HG03442 (cell line): ENCODE measurements at regions not wholly inside any gene's neighbourhood (a gene's known extent, or its start where the extent isn't known, plus 50 kb on each side); places are given as distances from the start of the nearest gene placed in this dataset.
"Not testable (repeated sequence)": the region's sequence is repeated elsewhere in the genome, so short reads cannot be mapped to it uniquely, and the experiment has no call there.

Experiments
- ATAC-seq: cut with Tn5 transposase; IDR thresholded peaks from one replicate; pipeline ENCODE4 v1.9.1; 2021; ENCODE audit warnings: mild to moderate bottlenecking, moderate library complexity; ENCODE audit not compliant: unreplicated experiment

DNA sequence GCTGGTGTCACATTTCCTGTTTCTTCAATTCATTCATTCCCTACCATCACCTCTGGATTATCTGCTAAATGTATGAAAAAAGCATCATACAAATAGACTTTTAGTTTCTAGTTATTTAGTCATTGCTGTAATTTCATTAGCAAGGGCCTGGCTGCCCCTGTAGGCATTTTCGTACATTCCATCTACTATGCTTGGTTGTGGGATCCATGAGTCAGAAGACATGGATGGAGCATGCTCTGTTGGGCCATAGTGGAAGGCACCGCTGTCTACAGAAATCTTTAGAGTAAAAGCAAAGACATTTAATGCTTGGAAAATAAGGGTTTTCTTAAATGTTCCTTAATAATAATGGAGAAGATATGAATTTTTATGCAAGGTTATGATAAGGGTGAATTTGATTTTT lies 324.8 kb upstream of the MEIS1 start:
- no peak for ATAC-seq

DNA sequence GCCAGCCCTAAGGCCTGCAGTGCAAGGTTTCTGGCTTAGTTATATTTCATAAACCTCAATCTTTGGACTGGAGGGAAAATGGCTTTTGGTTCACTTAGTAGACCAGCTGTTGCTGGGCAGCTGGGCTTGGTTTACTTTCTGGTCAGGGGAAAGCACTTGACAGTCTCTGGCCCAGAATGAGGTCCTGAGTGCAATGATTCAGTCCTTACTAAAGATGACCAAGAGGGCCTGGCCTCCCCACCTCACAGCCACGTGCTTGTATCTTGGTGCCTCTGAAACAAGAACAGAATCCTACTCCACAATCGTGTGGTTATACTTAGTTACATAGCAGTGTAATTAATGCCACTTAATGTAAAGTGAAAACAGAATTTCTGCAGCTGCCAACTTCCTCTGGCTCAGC lies 325.5 kb upstream of the MEIS1 start:
- no peak for ATAC-seq

DNA sequence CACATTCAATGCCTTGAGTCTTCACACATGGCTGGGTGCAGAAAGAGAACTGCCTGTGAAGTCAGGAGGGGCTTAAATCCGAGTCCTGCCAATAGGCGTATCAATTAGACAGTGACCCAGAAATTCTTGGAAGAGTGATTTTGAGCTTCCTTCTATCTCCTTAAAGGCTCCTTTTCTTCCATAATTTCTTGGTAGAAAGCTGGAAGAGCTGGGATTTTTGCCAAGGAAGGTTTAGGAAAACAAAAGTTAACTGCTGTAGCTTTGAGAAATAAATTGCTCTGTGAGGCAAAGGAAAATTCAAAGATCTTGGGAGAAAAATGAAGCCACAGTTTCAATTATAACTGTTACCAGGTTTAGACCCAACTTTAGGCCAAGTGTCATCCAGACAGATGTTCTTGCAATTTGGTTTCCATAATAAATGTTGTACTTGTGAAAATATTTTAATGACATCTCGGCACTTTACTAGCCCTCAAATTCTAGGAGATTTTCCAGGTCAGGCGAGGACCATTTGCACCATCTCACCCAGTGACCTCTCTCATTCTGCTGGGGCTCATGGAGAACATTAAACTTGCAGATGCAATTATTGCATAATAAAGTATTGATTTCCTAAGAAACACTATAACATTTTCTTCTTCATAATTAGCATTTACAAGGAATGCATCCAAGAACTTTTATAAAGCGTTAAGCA lies 329.7 kb upstream of the MEIS1 start:
- no peak for ATAC-seq

- ATAC-seq: no peak
These were observed 331.3 kb upstream of the MEIS1 start for GRCh38 chr2:66103581-66103980.

- no peak for ATAC-seq
These were observed 333.7 kb upstream of the MEIS1 start for GRCh38 chr2:66101206-66101605.

DNA sequence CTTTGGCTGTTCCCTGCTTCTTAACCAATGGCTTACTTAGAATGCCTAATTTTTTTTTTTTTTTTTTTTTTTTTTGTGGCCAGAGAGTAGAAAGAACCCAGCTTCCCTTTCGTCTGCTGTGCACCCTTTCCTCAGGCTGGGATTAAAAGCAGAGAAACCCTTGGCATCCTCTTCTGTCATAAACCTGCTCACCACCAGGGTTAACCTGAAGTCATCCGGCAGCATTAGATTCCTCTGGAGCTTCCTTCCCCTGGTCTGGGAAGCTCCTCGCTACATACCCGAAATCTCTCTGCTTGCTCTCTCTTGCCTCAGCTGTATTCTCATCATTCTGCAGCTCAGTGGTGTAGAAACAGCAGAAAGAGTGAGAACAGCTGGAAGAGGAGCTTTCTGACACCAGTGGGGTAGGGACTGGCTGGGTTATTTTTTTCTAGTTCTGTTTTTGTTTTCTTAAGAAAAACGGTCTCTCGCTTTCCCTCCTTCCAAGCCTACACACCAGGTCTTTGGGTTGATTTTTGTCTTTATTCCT lies 339.0 kb upstream of the MEIS1 start:
- ATAC-seq: no peak

DNA sequence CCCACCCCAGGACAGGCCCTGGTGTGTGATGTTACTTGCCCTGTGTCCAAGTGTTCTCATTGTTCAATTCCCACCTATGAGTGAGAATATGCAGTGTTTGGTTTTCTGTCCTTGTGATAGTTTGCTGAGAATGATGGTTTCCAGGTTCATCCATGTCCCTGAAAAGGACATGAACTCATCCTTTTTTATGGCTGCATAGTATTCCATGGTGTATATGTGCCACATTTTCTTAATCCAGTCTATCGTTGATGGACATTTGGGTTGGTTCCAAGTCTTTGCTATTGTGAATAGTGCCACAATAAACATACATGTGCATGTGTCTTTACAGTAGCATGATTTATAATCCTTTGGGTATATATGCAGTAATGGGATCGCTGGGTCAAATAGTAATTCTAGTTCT lies 340.2 kb upstream of the MEIS1 start:
- not testable (repeated sequence) for ATAC-seq

- no peak for ATAC-seq
These were observed 341.6 kb upstream of the MEIS1 start for GRCh38 chr2:66093371-66093770.

DNA sequence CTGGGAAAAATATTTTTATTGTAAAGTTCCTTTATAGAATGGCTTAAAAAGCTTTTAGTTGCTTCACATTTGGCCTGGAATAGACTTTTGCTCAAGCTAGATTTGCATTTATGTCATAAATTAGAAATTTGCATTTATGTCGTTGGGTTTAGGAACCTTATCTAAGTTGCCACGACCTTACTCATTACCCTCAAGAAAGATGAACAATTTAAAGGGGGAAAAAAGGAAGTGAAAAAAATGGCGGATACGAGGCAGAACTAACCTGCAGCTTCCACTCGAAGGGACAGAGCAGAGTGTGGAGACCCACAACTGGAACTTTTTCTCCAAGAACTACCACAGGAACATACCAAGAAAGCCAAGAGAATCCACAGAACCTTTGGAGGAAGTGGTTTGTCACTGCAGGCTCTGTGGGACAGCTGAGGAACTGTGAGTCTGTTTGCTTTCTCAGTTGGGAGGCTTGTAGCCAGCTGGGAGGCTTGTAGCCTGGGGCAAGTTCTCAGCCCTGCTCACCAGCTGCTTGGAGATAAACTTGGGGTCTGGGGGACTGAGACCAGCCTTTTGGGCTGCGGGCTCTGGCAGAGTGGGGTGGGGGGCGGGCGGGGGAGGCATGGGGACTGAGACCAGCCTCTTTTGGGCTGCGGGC lies 349.9 kb upstream of the MEIS1 start:
- ATAC-seq: no peak

GRCh38 chr2:66082581-66082980 lies 352.3 kb upstream of the MEIS1 start:
- ATAC-seq: no peak

DNA sequence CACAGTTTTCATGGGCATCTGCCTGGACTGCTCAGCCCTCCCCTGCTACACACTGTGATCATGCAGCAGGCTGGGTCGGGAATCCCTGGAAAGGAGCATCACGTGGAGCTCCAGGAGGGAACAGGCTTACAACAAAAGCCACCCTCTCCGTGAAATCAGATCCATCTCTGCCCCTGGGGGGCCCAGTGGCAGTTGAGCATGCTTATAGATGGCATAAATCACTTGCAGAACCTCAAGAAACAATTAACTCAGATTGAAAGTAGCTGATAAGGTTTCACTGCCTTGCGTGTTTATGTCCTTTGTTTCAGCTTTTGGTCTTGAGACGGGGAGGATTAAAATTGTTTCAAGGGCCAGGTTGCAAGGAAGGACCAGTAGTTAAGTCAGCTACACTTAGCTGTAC lies 354.8 kb upstream of the MEIS1 start:
- ATAC-seq: no peak

- no peak for ATAC-seq
These were observed 361.8 kb upstream of the MEIS1 start for GRCh38 chr2:66073172-66073571.

- no peak for ATAC-seq
These were observed 364.0 kb upstream of the MEIS1 start for GRCh38 chr2:66070721-66071602.

DNA sequence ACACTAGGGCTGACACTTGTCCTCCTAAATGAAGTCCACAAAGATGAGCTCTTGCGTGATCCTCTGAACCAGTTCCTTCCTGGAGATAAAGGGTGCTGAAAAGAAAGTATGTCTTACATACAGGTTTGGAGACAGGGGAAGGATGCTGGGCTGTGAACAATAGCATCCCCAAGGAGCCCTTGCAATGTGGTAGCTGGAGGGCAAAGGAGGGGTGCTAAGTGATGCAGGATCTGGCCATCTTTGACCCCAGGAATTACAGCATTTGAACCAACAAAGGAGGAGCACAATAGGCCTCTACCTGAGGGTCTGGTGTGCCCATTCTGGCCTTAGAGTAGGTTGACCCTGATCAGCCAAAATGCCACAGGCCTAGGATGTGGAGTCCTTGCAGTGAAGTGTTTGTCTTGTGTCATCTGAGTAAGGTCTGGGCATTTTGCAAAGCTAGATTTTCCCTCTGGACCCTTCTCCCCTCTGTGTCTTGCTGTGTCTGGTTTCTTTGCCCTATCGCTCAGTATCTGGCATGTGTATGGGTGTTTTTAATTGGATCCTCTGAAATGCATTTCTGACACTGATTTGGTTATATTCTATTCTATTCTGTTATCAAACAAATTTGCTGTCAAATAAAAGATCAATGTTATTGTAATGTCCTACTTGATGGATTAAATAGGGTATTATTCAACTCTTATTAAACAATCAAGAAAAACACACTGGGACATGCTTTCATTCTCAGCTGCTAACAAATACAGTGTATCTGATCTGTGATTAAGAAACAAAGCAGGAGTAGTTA lies 364.8 kb upstream of the MEIS1 start:
- no peak for ATAC-seq

DNA sequence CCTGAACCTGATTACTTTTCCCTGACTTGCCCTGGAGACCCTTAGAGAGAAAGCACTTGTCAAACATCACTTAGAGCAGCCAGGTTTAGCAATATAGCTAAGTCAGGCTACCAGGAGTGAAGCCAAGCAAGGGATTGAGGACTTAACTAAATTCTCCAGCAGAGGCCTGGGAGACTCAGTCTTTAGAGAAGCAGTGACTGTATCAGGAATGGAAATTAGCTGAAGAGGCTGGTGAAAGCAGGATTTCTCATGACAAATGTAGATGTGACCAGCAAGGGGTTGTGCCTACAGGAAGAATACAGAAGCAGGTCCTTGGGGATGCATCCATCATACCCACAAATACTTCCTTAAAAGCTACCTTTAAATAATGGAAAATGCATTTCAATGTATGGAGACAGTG lies 368.9 kb upstream of the MEIS1 start:
- no peak for ATAC-seq

DNA sequence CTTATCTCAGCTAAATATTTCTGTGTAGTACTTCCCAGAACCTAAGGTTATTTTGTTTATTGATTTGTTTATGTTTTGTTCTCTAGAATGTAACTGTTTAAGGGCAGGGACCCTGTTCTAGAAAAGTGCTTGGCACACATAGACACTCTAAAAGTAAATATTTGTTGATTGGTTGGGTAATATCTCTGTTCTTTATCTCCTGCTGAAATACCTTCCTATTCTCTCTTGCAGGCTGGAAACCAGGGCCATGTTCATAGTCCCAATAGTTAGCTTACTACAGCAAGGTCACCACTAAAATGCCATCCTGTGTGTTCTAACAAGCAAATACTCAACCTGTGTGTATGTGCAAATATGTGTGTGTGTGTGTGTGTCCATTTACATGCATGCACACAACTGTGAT lies 375.6 kb upstream of the MEIS1 start:
- no peak for ATAC-seq

DNA sequence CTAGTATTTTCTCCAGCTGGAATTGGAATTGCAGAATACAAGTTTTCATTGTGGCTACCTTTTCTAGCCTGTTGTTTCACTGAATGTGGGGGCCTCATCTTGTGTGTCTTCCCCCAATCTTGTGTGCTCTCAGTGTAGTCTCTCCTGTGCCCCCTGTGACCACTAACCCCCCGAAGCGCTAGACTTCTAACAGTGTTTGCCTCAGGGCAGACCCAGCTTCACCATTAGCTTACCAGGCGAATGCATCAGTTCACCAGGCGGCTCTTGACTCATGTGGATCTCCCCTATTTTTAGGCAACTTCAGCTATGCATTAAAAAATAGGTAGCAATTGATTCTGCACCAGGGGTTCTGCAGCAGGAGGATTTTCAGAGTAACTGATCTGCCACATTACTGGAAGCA lies 376.2 kb upstream of the MEIS1 start:
- no peak for ATAC-seq

DNA sequence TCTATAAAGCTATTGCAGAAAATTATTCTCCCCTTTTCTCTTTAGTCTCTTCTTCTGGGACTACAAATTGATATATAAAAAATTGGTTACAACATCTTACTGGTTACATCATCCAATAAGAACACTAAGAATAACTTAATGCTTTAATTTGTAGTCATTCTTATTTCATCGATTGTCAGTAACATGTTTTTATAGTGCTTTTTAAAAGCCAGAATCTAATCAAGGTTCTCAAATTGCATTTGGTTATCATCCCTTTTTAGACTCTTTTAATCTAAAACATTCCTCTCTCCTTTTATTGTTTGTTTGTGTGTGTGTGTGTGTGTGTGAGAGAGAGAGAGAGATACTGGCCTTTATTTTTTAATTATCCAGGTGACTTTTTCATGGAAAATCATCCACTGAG lies 377.1 kb upstream of the MEIS1 start:
- ATAC-seq: no peak

- ATAC-seq: no peak
These were observed 384.5 kb upstream of the MEIS1 start for GRCh38 chr2:66050392-66050791.

DNA sequence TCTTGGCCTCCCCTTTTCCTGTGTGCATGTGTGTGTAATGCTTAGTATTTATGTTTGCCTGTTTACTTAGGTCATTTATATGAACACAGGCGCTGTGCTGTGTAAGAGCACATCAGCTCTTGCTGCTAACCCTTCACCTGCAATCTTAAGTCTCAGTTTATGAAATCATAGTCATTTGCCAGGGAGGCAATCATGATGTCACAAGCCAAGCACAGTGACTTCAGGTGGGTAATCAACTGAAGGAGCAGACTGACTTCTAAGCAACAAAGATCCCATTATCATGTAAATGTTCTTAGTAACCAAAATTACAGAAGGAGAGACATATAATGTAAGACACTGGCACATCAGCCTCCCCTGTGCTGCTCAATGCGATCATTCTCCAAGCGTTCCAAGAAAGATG lies 386.3 kb upstream of the MEIS1 start:
- ATAC-seq: no peak
